IMR-90 (cell line): ENCODE measurements at regions not wholly inside any gene's neighbourhood (a gene's known extent, or its start where the extent isn't known, plus 50 kb on each side); places are given as distances from the start of the nearest gene placed in this dataset.
A peak's percentile ranks its signal among the peaks of the same experiment; 100 is the strongest.

ENCODE experiments used
- ATAC-seq: fragments of 200-7000 bp; cut with Tn5 transposase; 2 replicates; pipeline ENCODE4 v1.9.1; 2020; ENCODE audit warnings: low read depth, mild to moderate bottlenecking, moderate library complexity
- BruUV-seq: library from RNA; stranded (reverse); fragments of 400-500 nt; replicated peaks from 2 replicates; lab custom pipeline; 2021; lab: Mats Ljungman, UMichigan
- CTCF ChIA-PET: fragments of 300-600 bp; formaldehyde crosslinking; extraction: SDS; loops from one replicate; lab custom pipeline; 2021; ENCODE audit warnings: antibody characterized with exemption; lab: Yijun Ruan, JAX
- POLR2A ChIA-PET: fragments of 300-600 bp; sonication (Branson Sonifier 250); formaldehyde crosslinking; loops from one replicate; lab custom pipeline; 2022; ENCODE audit warnings: antibody characterized with exemption; ENCODE audit not compliant: unreplicated experiment; lab: Charles Lee
- DNase-seq: peaks from one replicate; pipeline ENCODE4 v3.0.0; 2013
- H2AFZ ChIP-seq: replicated peaks from 2 replicates; pipeline ENCODE3; 2013; ENCODE audit warnings: low read length, mild to moderate bottlenecking; ENCODE audit not compliant: poor library complexity
- H2AK5ac ChIP-seq: 2 replicates; pipeline ENCODE4 v1.6.1; 2013; ENCODE audit warnings: low read depth, low read length, inconsistent platforms
- H2AK9ac ChIP-seq: replicated peaks from 2 replicates; pipeline ENCODE3; 2013; ENCODE audit warnings: mild to moderate bottlenecking, low read depth, low read length, moderate library complexity; ENCODE audit not compliant: poor library complexity
- H2BK120ac ChIP-seq: 2 replicates; pipeline ENCODE4 v1.6.1; 2013; ENCODE audit warnings: low read depth, low read length, inconsistent platforms
- H2BK15ac ChIP-seq: 3 replicates; pipeline ENCODE4 v1.6.1; 2013; ENCODE audit warnings: low read depth, low read length, inconsistent platforms
- H2BK20ac ChIP-seq: 2 replicates; pipeline ENCODE4 v1.6.1; 2013; ENCODE audit warnings: low read depth, mild to moderate bottlenecking, inconsistent platforms, low read length, moderate library complexity
- H2BK5ac ChIP-seq: 2 replicates; pipeline ENCODE4 v1.6.1; 2013; ENCODE audit warnings: mild to moderate bottlenecking, low read depth, low read length, inconsistent platforms; ENCODE audit not compliant: poor library complexity, severe bottlenecking
- H3K14ac ChIP-seq: replicated peaks from 2 replicates; pipeline ENCODE4 v1.6.1; 2013; ENCODE audit warnings: low read depth, low read length, inconsistent platforms
- H3K18ac ChIP-seq: 2 replicates; pipeline ENCODE4 v1.6.1; 2013; ENCODE audit warnings: low read depth, low read length, control low read depth
- H3K23ac ChIP-seq: 2 replicates; pipeline ENCODE4 v1.6.1; 2013; ENCODE audit warnings: low read depth, low read length, inconsistent platforms
- H3K27ac ChIP-seq: 2 replicates; pipeline ENCODE4 v1.5.1; 2013; ENCODE audit warnings: mild to moderate bottlenecking, control low read depth, low read length; ENCODE audit not compliant: insufficient read depth
- H3K27me3 ChIP-seq: 2 replicates; pipeline ENCODE4 v1.6.1; 2013; ENCODE audit warnings: low read length; ENCODE audit not compliant: control insufficient read depth, insufficient read depth
- H3K36me3 ChIP-seq: 2 replicates; pipeline ENCODE4 v1.6.1; 2013; ENCODE audit warnings: low read length, mixed read lengths; ENCODE audit not compliant: control insufficient read depth, insufficient read depth
- H3K4ac ChIP-seq: 2 replicates; pipeline ENCODE4 v1.6.1; 2013; ENCODE audit warnings: low read depth, low read length, inconsistent platforms
- H3K4me1 ChIP-seq: 2 replicates; pipeline ENCODE4 v1.6.1; 2013; ENCODE audit warnings: low read length, mixed read lengths; ENCODE audit not compliant: control insufficient read depth, insufficient read depth
- H3K4me2 ChIP-seq: 2 replicates; pipeline ENCODE4 v1.6.1; 2013; ENCODE audit warnings: low read depth, mild to moderate bottlenecking, control low read depth, low read length, moderate library complexity
- H3K4me3 ChIP-seq: 2 replicates; pipeline ENCODE4 v1.5.1; 2013; ENCODE audit warnings: low read depth, mild to moderate bottlenecking, control low read depth, low read length, moderate library complexity; ENCODE audit not compliant: insufficient read depth
- H3K56ac ChIP-seq: 2 replicates; pipeline ENCODE4 v1.6.1; 2013; ENCODE audit warnings: low read length, inconsistent platforms; ENCODE audit not compliant: insufficient read depth; ENCODE audit errors: extremely low read depth
- H3K79me1 ChIP-seq, 2 experiments: 2 replicates each; pipeline ENCODE4 v1.6.1; 2013; ENCODE audit warnings: low read length in 2 of 2, inconsistent platforms in 1 of 2, low read depth in 1 of 2
- H3K9ac ChIP-seq: 2 replicates; pipeline ENCODE4 v1.6.1; 2013; ENCODE audit warnings: low read depth, low read length, control low read depth
- H3K9me1 ChIP-seq: 2 replicates; pipeline ENCODE4 v1.6.1; 2013; ENCODE audit warnings: low read length, inconsistent platforms; ENCODE audit not compliant: insufficient read depth
- H3K9me3 ChIP-seq: 2 replicates; pipeline ENCODE4 v1.6.1; 2013; ENCODE audit warnings: low read length; ENCODE audit not compliant: control insufficient read depth, insufficient read depth
- H4K20me1 ChIP-seq: 2 replicates; pipeline ENCODE4 v1.6.1; 2013; ENCODE audit warnings: low read length, inconsistent platforms; ENCODE audit not compliant: insufficient read depth
- H4K5ac ChIP-seq: 2 replicates; pipeline ENCODE4 v1.6.1; 2013; ENCODE audit warnings: mild to moderate bottlenecking, low read depth, low read length, control low read depth
- H4K8ac ChIP-seq, 2 experiments: 2 replicates each; pipeline ENCODE4 v1.6.1; 2013; ENCODE audit warnings: low read depth in 2 of 2, low read length in 2 of 2, control low read depth in 1 of 2, inconsistent platforms in 1 of 2
- H4K91ac ChIP-seq: 2 replicates; pipeline ENCODE4 v1.6.1; 2013; ENCODE audit warnings: low read depth, low read length, inconsistent platforms; ENCODE audit not compliant: insufficient read depth
- CEBPB ChIP-seq: IDR thresholded peaks from 2 replicates; pipeline ENCODE4 v1.6.1; 2012; ENCODE audit warnings: low read depth, low read length, improper control_type of control experiment
- FOS ChIP-seq: fragments of 150-350 bp; IDR thresholded peaks from 2 replicates; pipeline ENCODE4 v1.6.1; 2016; ENCODE audit warnings: low read depth, low read length
- MAFK ChIP-seq: IDR thresholded peaks from 2 replicates; pipeline ENCODE4 v1.6.1; 2012; ENCODE audit warnings: low read depth, low read length, improper control_type of control experiment
- MAZ ChIP-seq: IDR thresholded peaks from 2 replicates; pipeline ENCODE4 v1.6.1; 2012; ENCODE audit warnings: low read depth, mild to moderate bottlenecking, low read length, improper control_type of control experiment, moderate library complexity, borderline replicate concordance
- MXI1 ChIP-seq: IDR thresholded peaks from 2 replicates; pipeline ENCODE4 v1.6.1; 2012; ENCODE audit warnings: low read depth, mild to moderate bottlenecking, low read length, moderate library complexity, borderline replicate concordance
- NFE2L2 ChIP-seq: fragments of 150-350 bp; IDR thresholded peaks from 2 replicates; pipeline ENCODE4 v1.6.1; 2016; ENCODE audit warnings: low read depth, mild to moderate bottlenecking, low read length
- POLR2A ChIP-seq: IDR thresholded peaks from 2 replicates; pipeline ENCODE4 v1.6.1; 2012; ENCODE audit warnings: mild to moderate bottlenecking, low read depth, low read length
- RAD21 ChIP-seq: IDR thresholded peaks from 2 replicates; pipeline ENCODE4 v1.6.1; 2012; ENCODE audit warnings: low read length, improper control_type of control experiment
- RCOR1 ChIP-seq: IDR thresholded peaks from 2 replicates; pipeline ENCODE4 v1.6.1; 2012; ENCODE audit warnings: mild to moderate bottlenecking, low read length, improper control_type of control experiment; ENCODE audit not compliant: insufficient replicate concordance
- RFX5 ChIP-seq: IDR thresholded peaks from 2 replicates; pipeline ENCODE4 v1.8.0; 2012; ENCODE audit warnings: low read depth, mild to moderate bottlenecking, low read length, moderate library complexity
- SMC3 ChIP-seq: fragments of 150-350 bp; IDR thresholded peaks from 2 replicates; pipeline ENCODE4 v1.6.1; 2016; ENCODE audit warnings: low read depth, mild to moderate bottlenecking, antibody characterized with exemption, low read length, moderate library complexity
- WGBS, 2 experiments: methylation state at CpG; one replicate each; pipeline versions ENCODE4 v1.1.5 to v1.1.7; 2013; ENCODE audit warnings: missing lambda C conversion rate in 2 of 2; ENCODE audit not compliant: insufficient read length in 1 of 2; ENCODE audit errors: extremely low coverage in 2 of 2; 5-methylcytosine and 5-hydroxymethylcytosine counted together
- dilution Hi-C: fragments of 300-500 bp; cut with HindIII; formaldehyde crosslinking; loops from one replicate; pipeline ENCODE4 v1.14.3; 2018; ENCODE audit warnings: low sequenced_read_pairs; ENCODE audit not compliant: unreplicated experiment
- in situ Hi-C: fragments of 300-500 bp; cut with MboI; formaldehyde crosslinking; loops from 3 replicates; pipeline ENCODE4 v1.14.3; 2019; ENCODE audit warnings: low sequenced_read_pairs, inconsistent platforms, mixed read lengths
- intact Hi-C: fragments of 100-400 bp; cut with micrococcal nuclease; formaldehyde crosslinking; loops from 2 replicates; pipeline ENCODE4 v1.10.0; 2022
- TF ChIP-seq, protein P1 (sequence below): fragments of 150-350 bp; IDR thresholded peaks from 2 replicates; pipeline ENCODE4 v1.6.1; 2016; ENCODE audit warnings: low read depth, mild to moderate bottlenecking, low read length, moderate library complexity, borderline replicate concordance
- TF ChIP-seq, protein P2 (sequence below): fragments of 150-350 bp; IDR thresholded peaks from 2 replicates; pipeline ENCODE4 v1.6.1; 2017; ENCODE audit warnings: mild to moderate bottlenecking, antibody characterized with exemption, low read length, low read depth

DNA sequence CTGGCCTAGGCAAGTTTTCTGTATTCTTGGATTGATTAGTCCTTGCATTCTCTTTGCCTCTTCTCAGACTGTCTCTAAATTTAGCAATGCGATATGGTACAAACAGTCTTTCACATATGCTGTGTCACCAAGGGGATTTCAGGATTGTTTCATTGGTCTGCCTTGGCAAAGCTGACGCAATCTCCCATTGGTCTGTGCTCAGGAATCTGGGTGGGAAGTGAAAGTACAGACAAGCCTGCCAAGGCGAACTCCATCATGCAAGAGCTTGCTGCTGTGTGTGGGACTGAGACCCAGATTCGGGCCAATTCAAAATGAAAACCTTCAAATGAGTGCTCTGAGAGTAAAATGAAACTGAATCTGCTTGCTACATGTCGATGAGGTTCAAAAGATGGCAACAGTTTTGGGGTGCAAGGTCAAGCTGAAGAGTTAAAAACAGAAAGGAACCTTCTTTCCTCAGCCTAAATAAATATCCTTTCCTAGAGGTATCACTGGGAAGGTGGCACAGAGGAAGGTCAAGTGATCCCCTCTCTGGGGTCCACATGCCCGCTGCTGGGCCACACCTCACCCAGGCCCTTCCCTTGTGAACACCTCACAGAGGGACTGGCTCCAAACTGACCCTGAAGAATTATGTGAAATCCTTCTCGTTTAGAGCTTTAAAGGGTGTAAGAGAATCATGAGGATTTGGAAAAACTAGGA lies 198.8 kb upstream of the PREP start:
- Histone ChIP-seq H4K91ac (peak overlapping the region; percentile 100), H2BK120ac (peak overlapping the region; percentile 99), H3K4ac (peak overlapping the region; percentile 97), H3K23ac (peak overlapping the region; percentile 99), H3K9ac (peak overlapping the region; percentile 74), H4K5ac (peak overlapping the region; percentile 98), H2BK5ac (peak overlapping the region; percentile 98), H3K9me1 (peaks cover 9% of the 10 kb centered on the region), H2BK20ac (peak overlapping the region; percentile 98), H3K4me3 (peak overlapping the region; percentile 22; the same call in 1 of the 2 replicates), H3K56ac (peak overlapping the region; percentile 97), H3K14ac (peak overlapping the region; percentile 100), H4K20me1 (no peaks in the 10 kb centered on the region), H4K8ac (peak overlapping the region; percentile 77 to 98), H3K18ac (peak overlapping the region; percentile 97), H3K27me3 (no peaks in the 10 kb centered on the region), H3K79me1 (peaks cover 0 to 13% of the 10 kb centered on the region in 2 experiments; a peak in 2 of 4 replicates), H2AK5ac (peak overlapping the region; percentile 76), H3K36me3 (no peaks in the 10 kb centered on the region), H3K4me2 (peak overlapping the region; percentile 91), H2AK9ac (peak overlapping the region; percentile 92), H3K9me3 (no peaks in the 10 kb centered on the region), H3K27ac (peak overlapping the region; percentile 88), H2AFZ (peak overlapping the region; percentile 78), H3K4me1 (peaks cover 17% of the 10 kb centered on the region), H2BK15ac (peak overlapping the region; percentile 96)
- dilution Hi-C loops (no loop called here), intact Hi-C loops (loop anchor here (1.0 to 10.0 kb wide), 4 partner anchors 8 to 703 kb away; no protein-coding TSS in a partner anchor), in situ Hi-C loops (loop anchor here (10.0 kb wide), 1 partner anchor 393 kb away; no protein-coding TSS in a partner anchor)
- TF ChIP-seq MAFK (peak; percentile 77), MAZ (peak; percentile 44; the same call in 1 of the 2 replicates), CEBPB (peak; percentile 100), POLR2A (peak; percentile 83; the same call in 1 of the 2 replicates), FOS (peak; percentile 73; the same call in 1 of the 2 replicates), MXI1 (no peak), RAD21 (peak; percentile 31; the same call in 1 of the 2 replicates), RFX5 (no peak), RCOR1 (peak; percentile 28), SMC3 (no peak), NFE2L2 (peak; percentile 95)
- TF ChIP-seq, protein P1, sequence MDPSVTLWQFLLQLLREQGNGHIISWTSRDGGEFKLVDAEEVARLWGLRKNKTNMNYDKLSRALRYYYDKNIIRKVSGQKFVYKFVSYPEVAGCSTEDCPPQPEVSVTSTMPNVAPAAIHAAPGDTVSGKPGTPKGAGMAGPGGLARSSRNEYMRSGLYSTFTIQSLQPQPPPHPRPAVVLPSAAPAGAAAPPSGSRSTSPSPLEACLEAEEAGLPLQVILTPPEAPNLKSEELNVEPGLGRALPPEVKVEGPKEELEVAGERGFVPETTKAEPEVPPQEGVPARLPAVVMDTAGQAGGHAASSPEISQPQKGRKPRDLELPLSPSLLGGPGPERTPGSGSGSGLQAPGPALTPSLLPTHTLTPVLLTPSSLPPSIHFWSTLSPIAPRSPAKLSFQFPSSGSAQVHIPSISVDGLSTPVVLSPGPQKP: no peak
- TF ChIP-seq, protein P2, sequence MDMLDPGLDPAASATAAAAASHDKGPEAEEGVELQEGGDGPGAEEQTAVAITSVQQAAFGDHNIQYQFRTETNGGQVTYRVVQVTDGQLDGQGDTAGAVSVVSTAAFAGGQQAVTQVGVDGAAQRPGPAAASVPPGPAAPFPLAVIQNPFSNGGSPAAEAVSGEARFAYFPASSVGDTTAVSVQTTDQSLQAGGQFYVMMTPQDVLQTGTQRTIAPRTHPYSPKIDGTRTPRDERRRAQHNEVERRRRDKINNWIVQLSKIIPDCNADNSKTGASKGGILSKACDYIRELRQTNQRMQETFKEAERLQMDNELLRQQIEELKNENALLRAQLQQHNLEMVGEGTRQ: no peak
- ATAC-seq (peak; percentile 92), DNase-seq (peak; percentile 100)
- POLR2A ChIA-PET: no interaction called here
- no TSS peak for BruUV-seq
- CTCF ChIA-PET: interaction anchor here (1.3 kb wide), 1 partner anchor 10 kb away, joined by 3 read pairs; no protein-coding TSS in a partner anchor
- 0% methylated on average over 1 of the region's 7 CpGs; no CpG with 5 or more reads in 1 of the 2 experiments for WGBS, 2 experiments
